ENCODE measurements at regions not wholly inside any gene's neighbourhood (a gene's known extent, or its start where the extent isn't known, plus 50 kb on each side); places are given as distances from the start of the nearest gene placed in this dataset.
"Not testable (repeated sequence)": the region's sequence is repeated elsewhere in the genome, so short reads cannot be mapped to it uniquely, and the experiment has no call there.

DNA sequence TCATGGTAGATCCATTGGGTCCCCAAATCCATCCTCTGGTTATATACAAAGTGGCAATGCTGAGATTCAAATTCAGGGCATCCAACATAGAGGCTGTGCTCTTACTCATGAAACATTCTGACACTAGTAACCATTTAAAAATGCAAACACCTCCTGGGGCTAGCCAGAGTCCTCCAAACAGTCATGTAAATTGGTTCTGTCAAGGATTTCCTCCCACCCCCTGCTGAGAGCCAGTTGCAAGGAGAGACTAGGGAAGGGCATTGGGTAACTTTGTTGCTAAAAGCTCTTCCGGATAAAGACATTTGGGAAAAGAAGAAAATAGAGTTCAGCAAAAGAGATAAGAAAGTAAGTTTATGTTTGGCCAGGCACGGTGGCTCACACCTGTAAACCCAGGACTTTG, 58.3 kb downstream of the ART5 start:
- not testable (repeated sequence) for DNase-seq

DNA sequence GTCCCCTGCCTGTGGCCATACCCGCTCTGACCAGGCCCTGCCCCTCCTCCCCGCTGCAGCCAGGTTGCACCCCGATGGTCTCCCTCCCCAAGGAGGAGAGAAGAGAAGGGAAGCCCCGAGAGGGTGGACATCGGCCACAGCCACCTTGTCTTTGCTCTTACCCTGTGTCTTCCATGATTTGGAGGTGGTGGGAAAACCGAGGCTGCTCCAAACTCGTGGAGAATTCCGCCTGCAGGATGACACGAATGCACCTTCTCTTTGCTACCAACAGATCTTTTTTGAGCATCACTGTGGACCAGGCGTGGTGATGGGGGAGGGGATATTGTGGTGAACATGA, 60.4 kb downstream of the ART5 start:
- not testable (repeated sequence) for DNase-seq

DNA sequence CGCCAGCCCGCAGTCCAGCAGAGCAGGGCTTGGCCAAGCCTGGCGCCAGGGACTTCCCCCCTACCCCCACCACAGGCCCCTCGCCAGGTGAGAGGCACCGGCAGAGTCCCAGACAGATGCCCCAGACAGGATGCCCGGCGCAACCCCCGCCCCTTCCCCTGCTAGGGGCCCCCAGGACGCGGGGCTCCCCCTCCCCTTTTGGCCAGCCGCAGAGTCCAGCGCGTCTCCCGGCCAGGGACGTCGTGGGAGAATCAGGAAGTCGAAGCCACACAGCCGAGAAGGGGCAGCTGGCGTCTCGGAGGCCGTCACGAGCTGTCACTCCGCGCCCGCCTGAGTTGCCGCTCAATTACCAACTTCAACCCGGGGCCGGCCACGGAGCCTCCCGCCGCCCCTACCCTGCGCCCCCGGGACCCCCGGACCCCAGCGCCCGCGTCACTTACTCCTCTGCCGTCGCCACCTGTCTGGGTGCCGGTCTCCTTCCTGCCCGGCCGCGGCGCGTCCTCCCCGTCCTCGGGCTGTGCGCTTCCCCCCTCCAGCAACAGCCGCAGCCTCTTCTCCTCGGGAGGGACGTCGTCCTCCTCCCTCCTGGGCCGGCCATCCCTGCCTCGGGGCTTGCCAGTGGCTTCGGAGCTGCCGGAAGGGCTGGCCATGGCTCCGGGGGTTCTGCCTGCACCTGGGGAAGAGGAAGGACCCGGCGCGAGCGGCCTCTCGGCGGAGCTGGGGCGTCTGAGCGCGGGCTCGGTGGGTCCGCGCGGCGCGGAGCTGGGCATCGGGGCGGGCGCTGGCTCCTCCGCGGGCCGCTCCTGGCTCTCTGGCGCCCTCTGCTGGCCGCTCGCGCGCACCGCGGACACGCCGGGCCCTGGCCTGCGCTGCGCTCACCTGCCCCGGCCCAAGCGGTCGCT, 61.1 kb downstream of the ART5 start:
- DNase-seq: peak; percentile 21 to 38 (median 30)

DNA sequence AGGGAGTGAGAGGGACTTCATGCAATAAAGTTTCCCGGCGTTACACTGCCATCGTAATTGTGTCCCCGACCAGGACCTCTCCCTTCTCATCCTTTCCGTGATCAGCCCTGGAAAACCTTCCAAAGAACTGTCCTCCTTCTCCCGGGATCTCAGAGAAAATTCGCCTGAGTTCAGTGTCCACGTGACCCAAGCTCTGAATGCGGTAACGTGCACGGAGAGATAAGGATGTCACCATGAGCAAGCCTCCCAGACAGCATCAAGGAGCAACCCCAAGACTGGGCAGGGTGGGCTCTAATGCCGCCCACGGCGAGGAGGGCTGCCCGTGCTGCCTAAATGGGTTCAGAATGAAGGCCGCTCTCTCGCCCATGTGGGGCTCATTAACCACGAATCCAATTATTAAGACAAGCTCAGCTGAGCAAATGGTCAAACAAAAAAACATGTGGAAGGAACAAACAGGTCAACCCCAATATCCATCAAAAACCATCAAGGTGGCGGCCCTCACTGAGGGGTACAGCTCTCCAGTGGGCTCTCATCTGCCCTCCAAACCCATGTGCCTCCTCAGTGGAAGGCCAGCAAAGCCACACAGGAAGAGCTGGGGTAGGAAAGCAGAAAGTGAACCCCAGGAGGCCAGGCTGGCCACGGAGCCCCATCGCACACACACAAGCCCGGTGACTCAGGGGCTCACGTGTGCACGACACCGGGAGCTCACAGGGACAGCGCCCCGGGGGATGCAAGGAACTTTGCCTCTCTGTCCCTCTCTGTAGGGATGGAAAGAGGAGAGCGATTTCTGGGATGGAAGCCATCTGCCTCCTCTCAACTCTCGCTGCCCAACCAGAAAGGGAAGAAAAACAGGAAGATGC, 62.0 kb downstream of the ART5 start:
- not testable (repeated sequence) for DNase-seq

DNA sequence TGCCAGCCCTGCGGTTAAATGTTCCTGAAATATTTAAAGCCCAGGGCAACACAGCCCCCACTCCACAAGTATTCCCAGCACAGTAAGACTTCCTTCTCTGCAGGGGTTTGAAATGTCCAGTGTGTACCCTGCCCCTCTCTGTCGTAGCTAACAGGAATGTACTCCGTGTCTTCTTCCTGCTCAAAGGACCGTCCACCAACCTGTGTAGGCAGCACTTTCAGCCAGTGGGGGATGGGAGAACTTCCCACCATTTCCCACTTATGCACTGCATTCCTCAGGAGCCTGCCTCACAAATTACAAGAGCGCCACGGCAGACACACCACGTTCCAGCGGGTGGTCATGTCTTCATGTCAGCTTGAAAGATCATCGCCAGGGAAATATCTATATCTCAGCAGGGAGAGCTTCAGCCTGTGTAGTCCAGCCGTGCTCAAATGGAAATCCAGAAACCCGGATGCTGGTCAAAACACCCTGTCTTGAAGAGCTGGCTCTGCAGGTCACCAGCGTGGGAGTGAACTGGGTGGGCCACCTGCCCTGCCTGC, 65.7 kb downstream of the ART5 start:
- DNase-seq: not testable (repeated sequence)

DNA sequence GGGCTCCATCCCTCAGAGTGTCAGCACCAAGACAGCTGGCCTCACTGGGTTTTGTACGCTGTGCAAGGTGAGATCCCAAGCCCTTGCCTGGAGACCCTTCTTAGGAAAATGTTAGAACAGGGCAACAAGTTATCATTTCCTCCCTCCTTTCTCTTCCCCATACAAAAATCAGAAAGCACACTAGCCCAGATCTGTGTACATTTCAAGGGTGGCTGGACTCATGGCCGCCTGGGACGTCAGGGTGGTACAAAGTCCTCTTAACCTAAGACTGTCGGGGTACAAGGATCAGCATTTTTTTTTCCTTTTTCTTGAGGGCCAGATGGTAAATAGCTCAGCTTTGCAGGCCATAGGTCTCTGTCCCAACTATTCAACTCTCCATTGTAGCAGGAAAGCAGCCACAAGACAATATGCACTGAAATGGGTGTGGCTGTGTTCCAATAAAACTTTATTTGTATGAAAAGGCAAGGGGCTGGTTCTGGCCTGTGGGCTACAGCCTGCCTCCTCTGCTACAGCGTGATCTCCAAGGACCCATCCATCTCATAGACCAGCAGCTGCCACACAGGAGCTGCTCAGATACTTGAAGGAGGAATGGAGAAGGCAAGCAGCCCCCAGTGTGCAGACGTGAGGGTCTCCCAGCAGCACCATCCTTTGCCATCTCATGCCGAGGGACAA, 68.7 kb downstream of the ART5 start:
- not testable (repeated sequence) for DNase-seq

DNA sequence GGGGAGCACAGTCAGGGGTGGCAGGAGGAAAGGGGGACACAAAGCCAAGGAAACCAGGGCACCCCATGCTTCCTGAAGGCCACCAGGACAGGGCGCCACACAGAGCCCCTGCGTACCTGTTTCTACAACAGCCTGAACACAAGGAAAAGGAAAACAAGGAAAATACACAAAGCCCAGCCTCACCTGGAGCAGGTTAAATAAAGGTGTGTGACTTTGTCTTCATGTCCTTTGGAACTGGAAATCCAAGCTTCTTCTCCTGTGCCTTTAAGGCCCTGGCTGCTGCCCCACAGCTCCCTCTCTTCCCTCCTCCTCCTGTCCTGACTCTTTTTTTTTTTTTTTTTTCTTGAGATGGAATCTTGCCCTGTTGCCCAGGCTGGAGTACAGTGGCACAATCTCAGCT, 70.0 kb downstream of the ART5 start:
- not testable (repeated sequence) for DNase-seq

DNA sequence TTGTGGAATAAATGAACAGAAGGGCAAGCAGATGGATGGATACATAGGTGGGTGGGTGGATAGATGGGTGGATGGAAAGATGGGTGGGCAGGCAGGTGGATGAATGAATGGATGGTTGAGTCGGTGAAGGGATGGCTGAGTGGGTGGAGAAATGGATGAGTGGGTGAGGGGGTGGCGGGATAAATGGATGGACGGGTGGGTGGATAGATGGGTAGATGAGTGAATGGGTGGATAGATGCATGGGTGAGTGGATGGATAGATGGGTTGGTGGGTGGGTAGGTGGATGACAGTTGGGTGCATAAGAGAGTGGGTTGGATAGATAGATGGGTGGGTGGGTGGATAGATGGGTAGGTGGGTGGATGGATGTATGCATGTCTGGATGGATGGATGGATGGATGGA, 76.0 kb downstream of the ART5 start:
- not testable (repeated sequence) for DNase-seq

DNA sequence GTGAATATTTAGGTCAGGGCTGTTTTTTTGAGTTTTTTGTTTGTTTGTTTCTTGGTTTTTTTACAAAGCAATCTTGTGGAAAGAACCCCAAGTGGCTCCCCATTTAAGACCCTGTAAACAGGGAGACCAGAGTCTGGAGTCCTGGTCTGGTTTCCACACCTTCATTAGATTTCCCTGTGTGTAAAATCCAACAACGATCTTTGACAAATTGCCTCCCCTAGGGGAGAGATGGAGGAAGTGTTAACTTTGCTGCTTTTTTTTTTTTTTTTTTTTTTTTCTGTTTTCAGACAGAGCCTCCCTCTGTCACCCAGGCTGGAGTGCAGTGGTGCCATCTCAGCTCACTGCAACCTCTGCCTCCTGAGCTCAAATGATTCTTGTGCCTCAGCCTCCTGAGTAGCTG, 77.4 kb downstream of the ART5 start:
- not testable (repeated sequence) for DNase-seq

DNA sequence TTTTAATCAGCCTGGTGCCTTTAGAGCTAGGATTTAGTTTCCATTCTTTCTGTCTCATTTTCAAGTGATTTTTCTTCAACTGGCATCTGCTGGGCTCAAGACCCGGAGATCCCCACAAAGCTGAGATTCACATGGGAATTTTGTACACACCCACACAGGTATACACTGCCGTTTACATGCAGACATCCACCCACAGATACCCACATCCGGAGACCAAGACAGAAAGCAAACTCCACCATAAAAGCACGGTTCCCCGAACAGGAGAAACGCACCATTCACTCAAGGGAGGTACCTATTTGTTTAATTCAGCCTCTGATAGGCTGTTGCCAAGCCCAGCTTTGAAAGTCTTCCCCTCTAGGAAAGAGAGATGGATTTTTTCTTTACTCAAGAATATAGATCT, 87.2 kb downstream of the ART5 start:
- not testable (repeated sequence) for DNase-seq

DNA sequence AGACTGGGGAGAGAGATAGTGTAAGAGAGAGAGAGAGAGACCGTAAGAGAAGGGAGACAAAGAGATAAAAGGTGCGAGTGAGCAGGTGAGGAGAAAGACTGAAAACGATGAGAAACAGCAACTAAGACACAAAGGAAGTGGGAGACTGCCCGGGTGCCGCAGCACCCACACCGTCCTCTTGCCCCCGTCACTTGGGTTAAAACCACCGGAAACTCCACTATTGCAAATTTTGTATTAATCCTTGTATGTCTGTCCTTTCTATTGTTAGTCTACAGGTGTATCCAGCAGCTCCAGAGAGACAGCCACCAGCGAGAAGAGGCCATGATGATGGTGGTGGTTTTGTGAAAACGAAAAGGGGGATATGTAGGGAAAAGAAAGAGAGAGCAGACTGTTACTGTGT, 96.8 kb downstream of the ART5 start:
- not testable (repeated sequence) for DNase-seq

DNA sequence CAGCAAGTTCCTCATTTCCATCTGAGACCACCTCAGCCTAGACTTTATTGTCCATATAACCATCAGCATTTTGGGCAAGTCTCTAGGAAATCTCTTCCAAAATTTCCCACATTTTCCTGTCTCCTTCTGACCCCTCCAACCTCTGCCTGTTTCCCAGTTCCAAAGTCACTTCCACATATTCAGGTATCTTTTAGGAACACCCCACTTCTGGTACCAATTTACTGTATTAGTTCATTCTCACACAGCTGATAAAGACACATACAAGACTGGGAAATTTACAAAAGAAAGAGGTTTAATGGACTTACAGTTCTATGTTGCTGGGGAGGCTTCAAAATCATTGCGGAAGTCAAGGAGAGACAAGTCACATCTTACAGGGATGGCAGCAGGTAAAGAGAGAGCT, 103.6 kb downstream of the ART5 start:
- not testable (repeated sequence) for DNase-seq

DNA sequence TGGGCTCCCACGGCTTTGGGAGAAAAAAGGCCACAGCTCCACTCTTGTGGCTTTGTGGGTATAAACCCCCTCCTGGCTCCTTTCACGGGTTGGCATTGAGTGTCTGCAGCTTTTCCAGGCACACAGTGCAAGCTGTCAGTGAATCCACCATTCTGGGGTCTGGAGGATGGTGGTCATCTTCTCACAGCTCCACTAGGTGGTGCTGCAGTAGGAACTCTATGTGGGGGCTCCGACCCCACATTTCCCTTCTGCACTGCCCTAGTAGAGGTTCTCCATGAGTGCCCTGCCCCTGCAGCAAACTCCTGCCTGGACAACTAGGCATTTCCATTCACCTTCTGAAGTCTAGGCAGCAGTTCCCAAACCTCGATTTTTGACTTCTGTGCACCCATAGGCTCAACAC, 104.5 kb downstream of the ART5 start:
- DNase-seq: not testable (repeated sequence)

DNA sequence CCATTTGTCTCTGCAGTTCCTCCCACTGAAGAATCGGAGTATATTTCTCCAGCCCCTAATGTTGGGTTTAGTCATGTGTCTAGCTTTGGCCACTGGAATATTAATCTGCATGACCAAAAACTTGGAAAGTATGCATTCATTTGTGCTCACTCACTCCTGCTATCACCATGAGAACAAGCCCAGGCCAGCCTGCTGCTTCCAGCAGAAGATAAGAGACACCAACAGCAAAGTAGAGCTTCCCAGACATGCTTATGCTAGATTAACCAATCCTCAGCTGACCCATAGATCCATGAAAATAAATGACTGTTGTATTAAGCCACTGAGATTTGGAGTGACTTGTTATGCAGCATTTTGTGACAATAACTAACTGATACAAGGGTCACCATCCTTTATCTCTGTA, 108.8 kb downstream of the ART5 start:
- DNase-seq: not testable (repeated sequence)

DNA sequence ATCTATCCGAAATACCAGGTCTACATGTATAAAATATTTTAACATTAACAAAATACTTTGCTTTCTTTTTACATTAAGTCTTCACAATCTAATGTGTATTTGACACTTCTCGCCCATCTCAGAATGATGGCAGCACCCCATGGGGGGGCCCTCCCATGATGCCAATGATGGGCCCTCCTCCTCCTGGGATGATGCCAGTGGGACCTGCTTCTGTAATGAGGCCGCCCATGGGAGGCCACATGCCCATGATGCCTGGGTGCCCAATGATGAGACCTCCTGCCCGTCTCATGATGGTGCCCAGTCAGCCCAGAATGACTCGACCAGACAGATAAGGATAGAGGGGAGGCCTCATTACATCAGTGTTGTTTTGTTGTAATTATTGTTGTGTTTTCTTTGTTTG, 110.5 kb downstream of the ART5 start:
- not testable (repeated sequence) for DNase-seq

DNA sequence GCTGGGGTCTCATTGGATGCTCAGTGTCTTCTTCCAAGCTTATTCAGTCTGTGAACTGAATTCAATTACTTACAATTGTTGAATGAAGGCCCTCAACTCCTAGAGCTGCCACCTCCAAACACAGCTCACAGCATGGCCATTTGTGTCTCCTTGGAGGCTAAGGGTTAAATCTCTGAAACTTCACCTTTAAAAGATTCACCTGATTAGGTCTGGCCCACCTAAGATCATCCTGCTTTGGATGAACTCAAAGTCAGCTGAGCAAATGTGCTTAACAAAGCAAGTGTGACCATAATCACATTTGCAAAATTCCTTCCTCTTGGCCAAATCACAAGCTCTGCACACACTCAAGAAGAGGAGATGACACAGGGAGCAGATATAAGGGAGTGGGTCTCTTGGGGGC, 118.2 kb downstream of the ART5 start:
- DNase-seq: not testable (repeated sequence)

DNA sequence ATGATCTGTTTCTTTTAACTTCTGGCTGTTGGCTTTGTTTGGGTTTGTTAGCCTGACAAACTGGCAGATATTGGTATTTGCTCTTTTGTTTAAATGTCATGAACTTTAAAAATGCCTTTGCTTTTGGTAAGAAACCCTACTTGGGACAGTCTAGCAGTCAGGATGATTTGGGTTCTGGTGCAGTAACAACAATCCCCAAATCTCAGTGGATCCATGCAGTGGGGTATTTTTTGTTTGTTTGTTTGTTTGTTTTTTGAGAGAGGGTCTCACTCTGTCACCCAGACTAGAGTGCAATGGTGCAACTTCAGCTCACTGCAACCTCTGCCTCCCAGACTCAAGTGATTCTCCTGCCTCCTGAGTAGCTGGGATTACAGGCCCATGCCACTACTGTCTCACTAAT, 120.9 kb downstream of the ART5 start:
- DNase-seq: not testable (repeated sequence)

DNA sequence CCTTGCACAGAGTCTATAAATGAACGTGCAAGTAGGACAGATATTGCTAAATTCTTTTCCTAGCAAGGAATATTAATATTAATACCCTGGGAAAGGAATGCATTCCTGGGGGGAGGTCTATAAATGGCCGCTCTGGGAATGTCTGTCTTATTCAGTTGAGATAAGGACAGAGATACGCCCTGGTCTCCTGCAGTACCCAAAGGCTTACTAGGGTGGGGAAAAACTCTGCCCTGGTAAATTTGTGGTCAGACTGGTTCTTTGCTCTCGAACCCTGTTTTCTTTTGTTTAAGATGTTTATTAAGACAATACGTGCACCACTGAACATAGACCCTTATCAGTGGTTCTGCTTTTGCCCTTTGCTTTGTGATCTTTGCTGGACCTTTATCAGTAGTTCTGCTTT, 122.0 kb downstream of the ART5 start:
- not testable (repeated sequence) for DNase-seq

DNA sequence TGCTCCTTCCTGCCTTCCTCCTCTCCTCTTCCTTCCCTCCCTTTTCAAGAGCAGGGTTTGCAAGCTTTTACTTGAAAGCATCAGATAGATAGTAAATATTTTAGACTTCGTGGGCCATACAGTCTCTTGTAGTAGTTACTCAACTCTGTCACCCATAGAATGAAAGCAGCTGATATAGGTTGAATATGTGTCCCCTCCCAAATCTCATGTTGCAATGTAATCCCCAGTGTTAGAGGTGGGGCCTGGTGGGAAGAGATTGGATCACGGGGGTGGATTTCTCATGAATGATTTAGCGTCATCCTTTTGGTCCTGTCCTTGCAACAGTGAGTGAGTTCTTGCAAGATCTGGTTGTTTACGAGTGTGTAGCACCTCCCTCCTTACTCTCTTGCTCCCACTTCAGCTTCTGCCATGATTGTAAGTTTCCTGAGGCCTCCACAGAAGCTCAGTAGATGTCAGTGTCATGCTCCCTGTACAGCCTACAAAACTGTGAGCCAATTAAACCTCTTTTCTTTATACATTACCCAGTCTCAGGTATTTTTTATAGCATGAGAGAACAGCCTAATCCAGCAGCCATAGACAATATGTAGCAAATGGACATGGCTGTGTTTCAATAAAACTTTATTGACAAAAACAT, 124.7 kb downstream of the ART5 start:
- DNase-seq: not testable (repeated sequence)

DNA sequence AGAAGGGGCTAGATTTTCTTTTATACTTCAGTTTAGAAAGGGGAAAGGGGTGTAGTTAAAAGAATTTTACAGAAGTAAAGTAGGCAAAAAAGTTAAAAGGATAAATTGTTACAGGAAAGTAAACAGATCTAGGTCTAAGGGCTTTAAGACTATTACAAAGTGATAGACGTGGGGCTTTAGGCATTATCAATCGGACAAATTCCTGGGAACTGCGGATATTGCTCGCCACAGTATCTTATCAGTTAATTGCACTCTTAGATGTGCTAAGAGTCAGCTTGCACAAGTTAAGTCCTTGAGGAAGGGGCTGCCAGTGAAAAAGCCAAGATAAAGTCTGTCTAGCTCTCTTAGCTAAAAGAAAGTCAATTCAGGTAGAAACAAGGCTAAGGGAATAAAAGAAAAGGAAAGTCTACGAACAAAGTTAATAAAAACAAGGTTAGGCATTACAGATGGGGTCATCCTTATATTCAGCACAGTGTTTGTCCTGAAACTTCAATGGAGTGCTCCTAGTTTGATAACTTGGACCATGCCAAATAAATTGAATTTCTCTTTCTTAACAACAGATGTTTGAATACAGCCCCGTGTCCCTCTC, 125.4 kb downstream of the ART5 start:
- not testable (repeated sequence) for DNase-seq

DNA sequence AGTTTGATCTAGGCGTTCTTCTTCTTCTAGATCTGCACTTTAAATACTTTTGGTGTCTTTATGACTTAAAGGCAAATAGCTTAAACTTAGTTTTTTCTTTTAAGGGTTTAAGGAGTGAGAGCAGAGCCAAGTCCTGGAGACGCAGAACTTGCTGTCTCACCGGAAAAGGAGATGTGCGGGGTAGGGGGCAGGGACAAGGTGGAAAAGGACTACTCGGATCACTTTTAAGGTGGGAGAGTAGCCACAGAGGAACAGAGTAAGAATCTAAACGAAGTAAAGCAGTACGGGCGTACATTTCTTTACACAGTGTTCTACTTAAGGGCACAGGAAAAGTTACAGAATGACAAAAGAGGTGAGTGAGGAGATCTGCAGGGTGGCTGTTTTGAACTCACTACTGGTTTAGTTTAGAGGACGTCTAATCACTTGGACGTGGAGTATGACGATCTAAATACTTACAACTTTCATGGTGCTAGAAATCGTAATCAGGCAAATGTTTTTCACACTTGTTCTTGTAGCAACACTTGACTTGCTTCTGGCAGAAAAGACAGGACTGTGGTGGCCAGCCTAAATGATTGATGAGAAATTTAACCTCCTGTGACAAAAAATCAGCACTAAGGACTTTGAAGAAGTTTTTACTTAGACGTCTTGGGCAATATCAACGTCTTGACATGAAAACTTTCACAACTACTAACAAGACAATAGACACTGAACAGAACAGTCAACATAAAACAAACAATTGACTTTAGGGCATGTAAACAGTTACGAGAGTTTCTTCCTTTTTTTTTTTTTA, 127.0 kb downstream of the ART5 start:
- not testable (repeated sequence) for DNase-seq
